CD4-positive, alpha-beta T cell (primary cell): ENCODE measurements at regions not wholly inside any gene's neighbourhood (a gene's known extent, or its start where the extent isn't known, plus 50 kb on each side); places are given as distances from the start of the nearest gene placed in this dataset.

Experiments
- ATAC-seq: fragments of 200-7000 bp; cut with Tn5 transposase; one replicate; pipeline ENCODE4 v1.10.0; 2022; ENCODE audit warnings: mild to moderate bottlenecking; ENCODE audit not compliant: poor library complexity
- CTCF ChIA-PET: fragments of 350-600 bp; sonication (Branson Sonifier 250); formaldehyde crosslinking; loops from one replicate; lab custom pipeline; 2021; ENCODE audit warnings: antibody characterized with exemption, inconsistent platforms; lab: Charles Lee
- POLR2A ChIA-PET: fragments of 350-600 bp; sonication (Branson Sonifier 250); formaldehyde crosslinking; loops from one replicate; lab custom pipeline; 2021; ENCODE audit warnings: antibody characterized with exemption, inconsistent platforms; lab: Charles Lee
- DNase-seq, 14 experiments: peaks; one replicate each; pipeline ENCODE4 v3.0.0-alpha.2; 2013 to 2020; ENCODE audit warnings: mixed read lengths in 2 of 14
- H3K27ac ChIP-seq, 2 donors: one replicate each; pipeline versions ENCODE4 v1.5.1 to v1.7.0; 2013; ENCODE audit warnings: low read length in 2 of 2, low read depth in 1 of 2, mild to moderate bottlenecking in 1 of 2
- H3K27me3 ChIP-seq, 2 experiments: 1 replicate in 1 of 2; 2 replicates in 1 of 2; pipeline versions ENCODE4 v1.6.1 to v1.7.0; 2013; ENCODE audit warnings: low read length in 2 of 2, control low read depth in 1 of 2, mild to moderate bottlenecking in 1 of 2, moderate library complexity in 1 of 2; ENCODE audit not compliant: insufficient read depth in 2 of 2, control insufficient read depth in 1 of 2
- H3K36me3 ChIP-seq: one replicate; pipeline ENCODE4 v1.6.1; 2013; ENCODE audit warnings: low read length, control low read depth; ENCODE audit not compliant: insufficient read depth
- H3K4me1 ChIP-seq: one replicate; pipeline ENCODE4 v1.6.1; 2013; ENCODE audit warnings: low read length, control low read depth; ENCODE audit not compliant: insufficient read depth
- H3K4me3 ChIP-seq: one replicate; pipeline ENCODE4 v1.5.1; 2013; ENCODE audit warnings: mild to moderate bottlenecking, low read length, moderate library complexity
- H3K9me3 ChIP-seq, 2 experiments: 1 replicate in 1 of 2; 2 replicates in 1 of 2; pipeline versions ENCODE4 v1.6.1 to v1.7.0; 2013; ENCODE audit warnings: low read length in 2 of 2, mild to moderate bottlenecking in 2 of 2, control low read depth in 1 of 2, moderate library complexity in 1 of 2; ENCODE audit not compliant: control insufficient read depth in 1 of 2, insufficient read depth in 1 of 2
- H3K27ac Mint-ChIP-seq: one replicate; pipeline ENCODE4 v1.8.0; 2020; ENCODE audit warnings: mixed read lengths
- H3K27me3 Mint-ChIP-seq: one replicate; pipeline ENCODE4 v1.8.0; 2021; ENCODE audit warnings: mixed read lengths
- H3K36me3 Mint-ChIP-seq: one replicate; pipeline ENCODE4 v1.8.0; 2021; ENCODE audit warnings: low read depth, mixed read lengths
- H3K4me1 Mint-ChIP-seq: one replicate; pipeline ENCODE4 v1.8.0; 2021; ENCODE audit warnings: low read depth, mixed read lengths
- H3K4me3 Mint-ChIP-seq: one replicate; pipeline ENCODE4 v1.8.0; 2020; ENCODE audit warnings: mild to moderate bottlenecking, mixed read lengths
- H3K9me3 Mint-ChIP-seq: one replicate; pipeline ENCODE4 v1.8.0; 2020; ENCODE audit warnings: mixed read lengths
- CTCF ChIP-seq: fragments of 200-600 bp; IDR thresholded peaks from one replicate; pipeline ENCODE4 v1.8.0; 2022; ENCODE audit warnings: antibody characterized with exemption, mild to moderate bottlenecking
- intact Hi-C, 2 experiments: fragments of 100-400 bp; cut with DNase I in 1 of 2; cut with micrococcal nuclease in 1 of 2; formaldehyde crosslinking; loops; one replicate each; pipeline versions ENCODE4 v1.15.1 to v1.9.0; 2023 to 2025; cut with DNase I, micrococcal nuclease

- no peak for TF ChIP-seq CTCF
- ChIA-PET POLR2A (no interaction called here), CTCF (no interaction called here)
- DNase-seq (no peak), ATAC-seq (no peak)
- H3K27me3 ChIP-seq = no peaks in the 10 kb centered on the region
- Mint-ChIP-seq H3K27ac (no peak overlapping the region), H3K27me3 (no peaks in the 10 kb centered on the region), H3K4me3 (no peak overlapping the region), H3K36me3 (no peaks in the 10 kb centered on the region), H3K4me1 (no peaks in the 10 kb centered on the region), H3K9me3 (no peaks in the 10 kb centered on the region)
- H3K36me3 ChIP-seq = no peaks in the 10 kb centered on the region
- intact Hi-C loops = no loop called here
- no peaks in the 10 kb centered on the region for H3K4me1 ChIP-seq
- H3K4me3 ChIP-seq = no peak overlapping the region
- no peak overlapping the region for H3K27ac ChIP-seq
- no peaks in the 10 kb centered on the region for H3K9me3 ChIP-seq
These were observed 79.2 kb upstream of the GPM6A start for GRCh38 chr4:175891231-175891630.

DNA sequence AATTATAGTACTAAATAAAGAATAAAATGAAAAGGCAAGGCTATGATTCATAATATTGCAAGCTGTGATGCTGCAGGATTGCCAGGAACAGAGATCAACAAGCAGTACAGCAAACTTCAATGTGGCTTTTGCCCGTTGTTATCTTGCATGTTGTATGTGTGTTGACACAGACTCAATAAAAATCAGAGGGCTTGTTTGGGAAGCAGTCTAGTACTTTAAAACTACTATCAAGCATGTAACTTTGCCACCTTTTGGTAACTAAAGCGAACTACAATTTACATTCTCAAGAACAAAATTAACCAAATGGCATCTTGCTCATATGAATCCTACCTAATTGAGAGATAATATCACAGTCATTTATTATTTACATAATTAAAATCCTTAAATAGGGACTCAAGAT is 79.8 kb upstream of the GPM6A start:
- Mint-ChIP-seq H3K36me3 (no peaks in the 10 kb centered on the region), H3K27me3 (no peaks in the 10 kb centered on the region), H3K4me3 (no peak overlapping the region), H3K9me3 (no peaks in the 10 kb centered on the region), H3K4me1 (no peaks in the 10 kb centered on the region), H3K27ac (no peak overlapping the region)
- no peak for TF ChIP-seq CTCF
- no peaks in the 10 kb centered on the region for H3K36me3 ChIP-seq
- H3K4me1 ChIP-seq = no peaks in the 10 kb centered on the region
- no peaks in the 10 kb centered on the region for H3K27me3 ChIP-seq
- ChIA-PET POLR2A (no interaction called here), CTCF (no interaction called here)
- H3K27ac ChIP-seq = no peak overlapping the region
- intact Hi-C loops = no loop called here
- no peak overlapping the region for H3K4me3 ChIP-seq
- ATAC-seq (no peak), DNase-seq (no peak)
- no peaks in the 10 kb centered on the region for H3K9me3 ChIP-seq

DNA sequence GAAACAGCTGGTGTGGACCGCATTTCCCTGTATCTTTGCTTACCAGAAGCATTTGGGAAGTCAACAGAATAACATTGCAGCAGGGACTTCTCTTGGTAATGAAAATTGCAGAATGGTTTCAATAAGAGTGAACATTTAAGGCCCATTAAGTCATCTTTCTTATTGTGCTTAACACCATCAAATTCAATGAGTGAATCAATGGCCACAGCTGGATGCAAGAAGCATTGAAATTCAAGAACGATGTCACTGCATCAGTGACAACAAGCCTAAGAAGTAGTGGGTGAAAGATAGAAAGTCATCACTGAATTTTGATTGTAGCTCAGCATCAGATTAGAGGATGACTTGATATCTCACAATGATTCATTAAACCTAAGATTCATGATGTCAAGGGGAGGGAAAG is 93.9 kb upstream of the GPM6A start:
- Mint-ChIP-seq H3K27ac (no peak overlapping the region), H3K27me3 (no peaks in the 10 kb centered on the region), H3K36me3 (no peaks in the 10 kb centered on the region), H3K9me3 (no peaks in the 10 kb centered on the region), H3K4me3 (no peak overlapping the region), H3K4me1 (no peaks in the 10 kb centered on the region)
- H3K36me3 ChIP-seq = no peaks in the 10 kb centered on the region
- no peaks in the 10 kb centered on the region for H3K4me1 ChIP-seq
- H3K27ac ChIP-seq = no peak overlapping the region
- intact Hi-C loops = no loop called here
- ATAC-seq (no peak), DNase-seq (no peak)
- no peak for TF ChIP-seq CTCF
- ChIA-PET POLR2A (no interaction called here), CTCF (no interaction called here)
- no peaks in the 10 kb centered on the region for H3K9me3 ChIP-seq
- no peaks in the 10 kb centered on the region for H3K27me3 ChIP-seq
- H3K4me3 ChIP-seq = no peak overlapping the region
